ENCODE measurements at regions not wholly inside any gene's neighbourhood (a gene's known extent, or its start where the extent isn't known, plus 50 kb on each side); places are given as distances from the start of the nearest gene placed in this dataset.
"Not testable (repeated sequence)": the region's sequence is repeated elsewhere in the genome, so short reads cannot be mapped to it uniquely, and the experiment has no call there.

- Histone ChIP-seq H2BK20ac (ENCODE audit: low read depth, low read length) (no peak overlapping the region), H2AFZ (replicated peaks; ENCODE audit: low read length, poor library complexity) (no peak overlapping the region), H2BK5ac (ENCODE audit: low read depth, low read length, poor library complexity, severe bottlenecking) (no peak overlapping the region), H3K36me3 (ENCODE audit: control insufficient read depth, insufficient read depth, low read length) (no peaks in the 10 kb centered on the region), H3K4me1 (ENCODE audit: control insufficient read depth, insufficient read depth, low read length) (no peaks in the 10 kb centered on the region), H3K23ac (ENCODE audit: low read depth, low read length) (no peak overlapping the region), H3K4me3 (ENCODE audit: insufficient read depth, low read depth, low read length) (no peak overlapping the region), H3K4ac (ENCODE audit: low read depth, low read length) (no peak overlapping the region), H3K56ac (ENCODE audit: extremely low read depth, insufficient read depth, low read length) (no peak overlapping the region), H4K5ac (ENCODE audit: low read depth, low read length) (no peak overlapping the region), H3K4me2 (ENCODE audit: low read depth, low read length) (no peak overlapping the region), H3K9me3 (ENCODE audit: control insufficient read depth, insufficient read depth, low read length) (peaks cover 2% of the 10 kb centered on the region), H3K18ac (ENCODE audit: low read depth, low read length) (no peak overlapping the region), H4K20me1 (ENCODE audit: insufficient read depth, low read length) (no peaks in the 10 kb centered on the region), H4K91ac (ENCODE audit: insufficient read depth, low read depth, low read length) (no peak overlapping the region), H2AK5ac (ENCODE audit: low read depth, low read length) (no peak overlapping the region), H3K14ac (replicated peaks; ENCODE audit: low read depth, low read length) (no peak overlapping the region), H3K27me3 (ENCODE audit: control insufficient read depth, insufficient read depth, low read length) (no peaks in the 10 kb centered on the region), H3K9ac (ENCODE audit: low read depth, low read length) (no peak overlapping the region), H3K79me1 (ENCODE audit: low read depth in 1 of 2, low read length in 2 of 2) (no peaks in the 10 kb centered on the region), H2BK15ac (ENCODE audit: low read depth, low read length) (no peak overlapping the region), H3K27ac (ENCODE audit: insufficient read depth, low read length) (no peak overlapping the region), H2AK9ac (replicated peaks; ENCODE audit: low read depth, low read length, poor library complexity) (no peak overlapping the region), H4K8ac (ENCODE audit: low read depth in 2 of 2, low read length in 2 of 2) (no peak overlapping the region), H3K9me1 (ENCODE audit: insufficient read depth, low read length) (no peaks in the 10 kb centered on the region), H2BK120ac (ENCODE audit: low read depth, low read length) (no peak overlapping the region)
- TF ChIP-seq POLR2A (IDR thresholded peaks at IDR 0.05; ENCODE audit: low read depth, low read length) (no peak), SMC3 (IDR thresholded peaks at IDR 0.05; ENCODE audit: low read depth, low read length) (no peak), RAD21 (IDR thresholded peaks at IDR 0.05; ENCODE audit: low read length) (no peak)
- BruUV-seq (replicated peaks) = no TSS peak
- DNase-seq = no peak
- WGBS, 2 experiments (ENCODE audit: extremely low coverage in 2 of 2, insufficient read length in 1 of 2) = no CpG with 5 or more reads among the region's 2 CpGs
- ChIA-PET POLR2A (ENCODE audit: unreplicated experiment) (no interaction called here), CTCF (no interaction called here)
- intact Hi-C loops (cut with micrococcal nuclease) (no loop called here), dilution Hi-C loops (cut with HindIII; ENCODE audit: low sequenced_read_pairs, unreplicated experiment) (no loop called here), in situ Hi-C loops (cut with MboI; ENCODE audit: low sequenced_read_pairs) (no loop called here)
- no peak for ATAC-seq (ENCODE audit: low read depth)
Observed at GRCh38 chr14:87368751-87369150, 624.2 kb downstream of the GALC start.

- not testable (repeated sequence) for H2BK20ac ChIP-seq (ENCODE audit: low read depth, low read length)
Observed at GRCh38 chr14:87360246-87360645, 632.7 kb downstream of the GALC start.

More at GRCh38 chr14:87360246-87360645, 632.7 kb downstream of the GALC start:
- DNase-seq; in situ Hi-C loops (cut with MboI; ENCODE audit: low sequenced_read_pairs); ATAC-seq (ENCODE audit: low read depth); H3K9me3 ChIP-seq (ENCODE audit: control insufficient read depth, insufficient read depth, low read length); dilution Hi-C loops (cut with HindIII; ENCODE audit: low sequenced_read_pairs, unreplicated experiment); CTCF ChIA-PET; H3K4ac ChIP-seq (ENCODE audit: low read depth, low read length); H3K9me1 ChIP-seq (ENCODE audit: insufficient read depth, low read length); H3K23ac ChIP-seq (ENCODE audit: low read depth, low read length); H3K4me2 ChIP-seq (ENCODE audit: low read depth, low read length); BruUV-seq (replicated peaks); H3K27ac ChIP-seq (ENCODE audit: insufficient read depth, low read length); POLR2A ChIA-PET (ENCODE audit: unreplicated experiment); H3K27me3 ChIP-seq (ENCODE audit: control insufficient read depth, insufficient read depth, low read length); H3K36me3 ChIP-seq (ENCODE audit: control insufficient read depth, insufficient read depth, low read length); H3K56ac ChIP-seq (ENCODE audit: extremely low read depth, insufficient read depth, low read length); H4K20me1 ChIP-seq (ENCODE audit: insufficient read depth, low read length); H4K5ac ChIP-seq (ENCODE audit: low read depth, low read length); H2AK9ac ChIP-seq (replicated peaks; ENCODE audit: low read depth, low read length, poor library complexity); H3K79me1 ChIP-seq (ENCODE audit: low read depth in 1 of 2, low read length in 2 of 2); H3K4me1 ChIP-seq (ENCODE audit: control insufficient read depth, insufficient read depth, low read length); H2BK5ac ChIP-seq (ENCODE audit: low read depth, low read length, poor library complexity, severe bottlenecking); H3K14ac ChIP-seq (replicated peaks; ENCODE audit: low read depth, low read length); H2AK5ac ChIP-seq (ENCODE audit: low read depth, low read length); H3K4me3 ChIP-seq (ENCODE audit: insufficient read depth, low read depth, low read length); H4K8ac ChIP-seq (ENCODE audit: low read depth in 2 of 2, low read length in 2 of 2); H2AFZ ChIP-seq (replicated peaks; ENCODE audit: low read length, poor library complexity); H2BK15ac ChIP-seq (ENCODE audit: low read depth, low read length); intact Hi-C loops (cut with micrococcal nuclease); H2BK120ac ChIP-seq (ENCODE audit: low read depth, low read length); H4K91ac ChIP-seq (ENCODE audit: insufficient read depth, low read depth, low read length); H3K9ac ChIP-seq (ENCODE audit: low read depth, low read length); H3K18ac ChIP-seq (ENCODE audit: low read depth, low read length): not testable (repeated sequence)
- WGBS, 2 experiments (ENCODE audit: extremely low coverage in 2 of 2, insufficient read length in 1 of 2) = 25% methylated on average over 2 of the region's 8 CpGs; no CpG with 5 or more reads in 1 of the 2 experiments

All from IMR-90 (cell line).